HEK293T (cell line): ENCODE measurements at regions not wholly inside any gene's neighbourhood (a gene's known extent, or its start where the extent isn't known, plus 50 kb on each side); places are given as distances from the start of the nearest gene placed in this dataset.

Experiments
- FOXM1 ChIP-seq: fragments of 450-650 bp; IDR thresholded peaks from 2 replicates; pipeline ENCODE4 v1.6.1; 2017; ENCODE audit warnings: mild to moderate bottlenecking, borderline replicate concordance
- PKNOX1 ChIP-seq: fragments of 450-650 bp; IDR thresholded peaks from 2 replicates; pipeline ENCODE4 v1.6.1; 2016
- SP1 ChIP-seq: fragments of 450-650 bp; IDR thresholded peaks from 2 replicates; pipeline ENCODE4 v1.6.1; 2017

GRCh38 chr5:96330530-96331140 is 102.4 kb downstream of the PCSK1 start:
- TF ChIP-seq PKNOX1 (no peak), SP1 (no peak), FOXM1 (no peak)
